GM12878 (cell line): ENCODE measurements at regions not wholly inside any gene's neighbourhood (a gene's known extent, or its start where the extent isn't known, plus 50 kb on each side); places are given as distances from the start of the nearest gene placed in this dataset.

ENCODE experiments used
- CREB1 ChIP-seq: IDR thresholded peaks from 2 replicates; pipeline ENCODE4 v1.6.1; 2012; ENCODE audit warnings: low read depth, mild to moderate bottlenecking, inconsistent platforms
- CTCF ChIP-seq, 3 experiments: IDR thresholded peaks in 2 of 3; conservative IDR thresholded peaks in 1 of 3; 2 replicates each; pipeline ENCODE4 v1.5.1; 2011; ENCODE audit warnings: low read depth in 3 of 3, low read length in 3 of 3, mild to moderate bottlenecking in 3 of 3, control low read depth in 2 of 3, moderate library complexity in 2 of 3, inconsistent platforms in 1 of 3, mixed read lengths in 1 of 3; ENCODE audit not compliant: control insufficient read depth in 2 of 3, insufficient read depth in 1 of 3; ENCODE audit errors: extremely low read depth in 1 of 3
- GABPA ChIP-seq: IDR thresholded peaks from 2 replicates; pipeline ENCODE4 v1.6.1; 2014; ENCODE audit warnings: antibody characterized with exemption, low read depth, mild to moderate bottlenecking, inconsistent platforms
- HDAC6 ChIP-seq: fragments of 200-600 bp; sonication (generic); IDR thresholded peaks from one replicate; pipeline ENCODE4 v1.8.0; 2017; ENCODE audit warnings: antibody characterized with exemption; ENCODE audit not compliant: unreplicated experiment
- NRF1 ChIP-seq: conservative IDR thresholded peaks from 2 replicates; pipeline ENCODE4 v1.6.1; 2011; ENCODE audit warnings: mild to moderate bottlenecking, low read depth, low read length, improper control_type of control experiment
- PKNOX1 ChIP-seq: fragments of 450-650 bp; IDR thresholded peaks from 2 replicates; pipeline ENCODE4 v1.6.1; 2016; ENCODE audit warnings: mild to moderate bottlenecking
- POLR2A ChIP-seq: IDR thresholded peaks from 2 replicates; pipeline ENCODE4 v1.6.1; 2011; ENCODE audit warnings: low read depth, mild to moderate bottlenecking, low read length
- SMC3 ChIP-seq: IDR thresholded peaks from 2 replicates; pipeline ENCODE4 v1.6.1; 2011; ENCODE audit warnings: low read length, improper control_type of control experiment, borderline replicate concordance
- SP1 ChIP-seq: IDR thresholded peaks from one replicate; pipeline ENCODE4 v1.6.1; 2011; ENCODE audit warnings: low read depth, low read length
- SREBF2 ChIP-seq: IDR thresholded peaks from 2 replicates; pipeline ENCODE4 v1.6.1; 2012; ENCODE audit warnings: mild to moderate bottlenecking, low read length
- USF1 ChIP-seq: IDR thresholded peaks from 2 replicates; pipeline ENCODE4 v1.6.1; 2011; ENCODE audit warnings: borderline replicate concordance, low read depth, mild to moderate bottlenecking, moderate library complexity, mixed read lengths, low read length; ENCODE audit not compliant: insufficient read depth; ENCODE audit errors: extremely low read length

GRCh38 chr18:67310826-67311225, 205.7 kb downstream of the DSEL start:
- no peak for TF ChIP-seq HDAC6
- TF ChIP-seq CTCF (IDR thresholded peaks at IDR 0.05 in 2 of 3, conservative IDR thresholded peaks at IDR 0.05 in 1 of 3; ENCODE audit: control insufficient read depth in 2 of 3, extremely low read depth in 1 of 3, insufficient read depth in 1 of 3, low read depth in 3 of 3, low read length in 3 of 3): no peak
- TF ChIP-seq CREB1: no peak
- TF ChIP-seq PKNOX1: no peak
- TF ChIP-seq POLR2A: no peak
- TF ChIP-seq GABPA: no peak
- TF ChIP-seq USF1: no peak
- no peak for TF ChIP-seq SMC3
- TF ChIP-seq SREBF2: no peak
- no peak for TF ChIP-seq SP1
- no peak for TF ChIP-seq NRF1
